Colonic mucosa (tissue), 4 donors: ENCODE measurements at regions not wholly inside any gene's neighbourhood (a gene's known extent, or its start where the extent isn't known, plus 50 kb on each side); places are given as distances from the start of the nearest gene placed in this dataset.
"Not testable (repeated sequence)": the region's sequence is repeated elsewhere in the genome, so short reads cannot be mapped to it uniquely, and the experiment has no call there.

ENCODE experiments used
- DNase-seq: peaks from one replicate; pipeline ENCODE4 v3.0.0-alpha.2; 2020
- H3K27ac ChIP-seq: fragments of 200-600 bp; one replicate; pipeline ENCODE4 v1.8.0; 2021
- H3K27me3 ChIP-seq: fragments of 200-600 bp; one replicate; pipeline ENCODE4 v1.8.0; 2021
- H3K36me3 ChIP-seq: fragments of 200-600 bp; one replicate; pipeline ENCODE4 v1.8.0; 2021
- H3K4me1 ChIP-seq: fragments of 200-600 bp; one replicate; pipeline ENCODE4 v1.8.0; 2021; ENCODE audit warnings: mild to moderate bottlenecking
- H3K4me3 ChIP-seq: fragments of 200-600 bp; one replicate; pipeline ENCODE4 v1.8.0; 2021
- H3K9ac ChIP-seq, 2 donors: one replicate each; pipeline ENCODE4 v1.7.0; 2013; ENCODE audit warnings: control low read depth in 2 of 2, low read depth in 2 of 2, low read length in 2 of 2
- H3K9me3 ChIP-seq: fragments of 200-600 bp; one replicate; pipeline ENCODE4 v1.8.0; 2021
- CTCF ChIP-seq: fragments of 200-600 bp; IDR thresholded peaks from one replicate; pipeline ENCODE4 v1.8.0; 2022; ENCODE audit warnings: antibody characterized with exemption, mild to moderate bottlenecking
- intact Hi-C: fragments of 100-400 bp; cut with DNase I; formaldehyde crosslinking; loops from one replicate; pipeline ENCODE4 v1.14.1; 2022
- donor health status: healthy.
- donor health status: DM: no; HTN: no; CAD: no.
- donor health status: DM: no; HTN: no; CAD: no.

GRCh38 chr3:164806188-164806587 lies 272.1 kb downstream of the SI start:
- DNase-seq, result no peak
- intact Hi-C loops, result no loop called here

GRCh38 chr3:164794099-164794498 lies 284.2 kb downstream of the SI start:
- H3K27ac ChIP-seq, result no peak overlapping the region
- no peaks in the 10 kb centered on the region for H3K36me3 ChIP-seq
- H3K9me3 ChIP-seq, result no peaks in the 10 kb centered on the region
- TF ChIP-seq CTCF, result no peak
- H3K4me3 ChIP-seq, result no peak overlapping the region
- no peak for DNase-seq
- no peaks in the 10 kb centered on the region for H3K4me1 ChIP-seq
- no peak overlapping the region for H3K9ac ChIP-seq
- intact Hi-C loops, result no loop called here
- no peaks in the 10 kb centered on the region for H3K27me3 ChIP-seq

More at GRCh38 chr3:164806188-164806587, 272.1 kb downstream of the SI start:
- Histone ChIP-seq H3K4me3 (no peak overlapping the region), H3K9me3 (no peaks in the 10 kb centered on the region), H3K27me3 (no peaks in the 10 kb centered on the region), H3K9ac (no peak overlapping the region), H3K36me3 (no peaks in the 10 kb centered on the region), H3K27ac (no peak overlapping the region), H3K4me1 (no peaks in the 10 kb centered on the region)
- no peak for TF ChIP-seq CTCF

GRCh38 chr3:164791263-164791662 lies 287.0 kb downstream of the SI start:
- TF ChIP-seq CTCF, result no peak
- Histone ChIP-seq H3K27ac (no peak overlapping the region), H3K9me3 (no peaks in the 10 kb centered on the region), H3K36me3 (no peaks in the 10 kb centered on the region), H3K9ac (no peak overlapping the region), H3K4me3 (no peak overlapping the region), H3K4me1 (no peaks in the 10 kb centered on the region), H3K27me3 (no peaks in the 10 kb centered on the region)
- no peak for DNase-seq
- intact Hi-C loops, result no loop called here

- H3K27me3 ChIP-seq, DNase-seq, intact Hi-C loops, H3K36me3 ChIP-seq, H3K9me3 ChIP-seq, H3K4me1 ChIP-seq, H3K9ac ChIP-seq, H3K4me3 ChIP-seq, H3K27ac ChIP-seq: not testable (repeated sequence)
Observed at GRCh38 chr3:164784407-164784806, 293.9 kb downstream of the SI start.

GRCh38 chr3:164781755-164782154 lies 296.5 kb downstream of the SI start:
- Histone ChIP-seq H3K9me3 (no peaks in the 10 kb centered on the region), H3K36me3 (no peaks in the 10 kb centered on the region), H3K4me1 (no peaks in the 10 kb centered on the region), H3K9ac (no peak overlapping the region), H3K27me3 (no peaks in the 10 kb centered on the region), H3K27ac (no peak overlapping the region), H3K4me3 (no peak overlapping the region)
- TF ChIP-seq CTCF, result no peak
- DNase-seq, result no peak
- intact Hi-C loops, result no loop called here

GRCh38 chr3:164779816-164780215 lies 298.5 kb downstream of the SI start:
- intact Hi-C loops, result no loop called here
- Histone ChIP-seq H3K27ac (no peak overlapping the region), H3K9ac (no peak overlapping the region), H3K9me3 (no peaks in the 10 kb centered on the region), H3K4me1 (no peaks in the 10 kb centered on the region), H3K27me3 (no peaks in the 10 kb centered on the region), H3K4me3 (no peak overlapping the region), H3K36me3 (no peaks in the 10 kb centered on the region)
- TF ChIP-seq CTCF, result no peak
- no peak for DNase-seq
